ENCODE measurements at regions not wholly inside any gene's neighbourhood (a gene's known extent, or its start where the extent isn't known, plus 50 kb on each side); places are given as distances from the start of the nearest gene placed in this dataset.

- DNase-seq (ENCODE audit: low read depth), result no peak
- no peak for TF ChIP-seq POLR2A (IDR thresholded peaks at IDR 0.05; ENCODE audit: extremely low read depth, insufficient read length)
- H3K4me3 ChIP-seq (ENCODE audit: low read depth, low read length), result no peak overlapping the region
Measured at GRCh38 chr3:31389939-31390338, 142.8 kb upstream of the STT3B start.

DNA sequence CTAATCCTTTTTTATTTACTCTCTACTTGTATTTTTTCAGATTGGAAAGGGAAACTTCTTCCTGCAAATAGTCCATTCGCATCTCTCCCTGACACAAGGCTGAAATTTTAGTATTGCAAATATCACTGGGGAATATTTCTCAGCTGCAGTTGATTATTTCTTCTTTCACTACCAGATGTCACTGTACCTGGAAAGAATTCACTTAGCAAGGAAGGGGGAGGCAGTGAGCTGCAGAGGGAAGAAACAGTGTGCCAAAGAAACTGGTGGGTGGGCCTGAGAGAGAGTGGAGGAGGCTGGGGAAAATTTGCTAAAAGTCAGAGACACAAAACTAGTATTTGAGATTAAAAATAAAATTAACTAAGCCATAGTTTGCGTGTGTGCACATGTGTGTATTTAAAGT is 142.3 kb upstream of the STT3B start:
- H3K4me3 ChIP-seq (ENCODE audit: low read depth, low read length), result no peak overlapping the region
- TF ChIP-seq MAX (IDR thresholded peaks at IDR 0.05; ENCODE audit: low read depth, low read length), result no peak
- TF ChIP-seq POLR2A (IDR thresholded peaks at IDR 0.05; ENCODE audit: extremely low read depth, insufficient read length), result no peak
- no peak for TF ChIP-seq CTCF (IDR thresholded peaks at IDR 0.05; ENCODE audit: low read depth, low read length)
- no peak for TF ChIP-seq MYC (IDR thresholded peaks at IDR 0.05; ENCODE audit: low read depth, low read length)
- no peak for DNase-seq (ENCODE audit: low read depth)

GRCh38 chr3:31391150-31391549 is 141.6 kb upstream of the STT3B start:
- TF ChIP-seq CTCF (IDR thresholded peaks at IDR 0.05; ENCODE audit: low read depth, low read length) (no peak), POLR2A (IDR thresholded peaks at IDR 0.05; ENCODE audit: extremely low read depth, insufficient read length) (no peak), MYC (IDR thresholded peaks at IDR 0.05; ENCODE audit: low read depth, low read length) (no peak), MAX (IDR thresholded peaks at IDR 0.05; ENCODE audit: low read depth, low read length) (no peak)
- no peak for DNase-seq (ENCODE audit: low read depth)
- no peak overlapping the region for H3K4me3 ChIP-seq (ENCODE audit: low read depth, low read length)

DNA sequence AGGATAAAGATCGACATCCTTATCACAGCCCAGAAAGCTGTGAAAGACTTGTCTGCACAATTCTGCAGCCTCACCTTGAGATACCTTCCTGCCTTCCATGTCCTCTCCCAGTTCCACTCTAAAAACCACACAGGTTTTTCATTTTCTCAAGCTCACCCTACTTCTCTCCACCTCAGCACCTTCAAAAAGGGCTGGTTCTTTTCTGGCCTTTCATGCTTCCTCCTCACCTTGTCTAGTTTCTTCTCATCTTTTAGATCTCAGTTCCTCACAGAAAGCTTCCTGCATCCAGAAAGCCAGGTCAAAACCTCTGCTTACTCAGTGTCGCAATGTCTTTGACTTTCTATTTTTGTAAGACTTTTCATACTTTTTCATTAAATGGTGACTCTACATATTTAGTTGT is 140.2 kb upstream of the STT3B start:
- DNase-seq (ENCODE audit: low read depth), result no peak
- no peak for TF ChIP-seq MAX (IDR thresholded peaks at IDR 0.05; ENCODE audit: low read depth, low read length)
- TF ChIP-seq CTCF (IDR thresholded peaks at IDR 0.05; ENCODE audit: low read depth, low read length), result no peak
- TF ChIP-seq MYC (IDR thresholded peaks at IDR 0.05; ENCODE audit: low read depth, low read length), result no peak
- no peak for TF ChIP-seq POLR2A (IDR thresholded peaks at IDR 0.05; ENCODE audit: extremely low read depth, insufficient read length)
- H3K4me3 ChIP-seq (ENCODE audit: low read depth, low read length), result no peak overlapping the region

- TF ChIP-seq POLR2A (IDR thresholded peaks at IDR 0.05; ENCODE audit: extremely low read depth, insufficient read length) (no peak), MYC (IDR thresholded peaks at IDR 0.05; ENCODE audit: low read depth, low read length) (no peak; the same call in 1 of the 2 replicates), MAX (IDR thresholded peaks at IDR 0.05; ENCODE audit: low read depth, low read length) (no peak), CTCF (IDR thresholded peaks at IDR 0.05; ENCODE audit: low read depth, low read length) (no peak)
- peak; percentile 67 for DNase-seq (ENCODE audit: low read depth)
- H3K4me3 ChIP-seq (ENCODE audit: low read depth, low read length), result no peak overlapping the region
Measured at GRCh38 chr3:31399271-31399670, 133.5 kb upstream of the STT3B start.

GRCh38 chr3:31402117-31402516 is 130.6 kb upstream of the STT3B start:
- TF ChIP-seq CTCF (IDR thresholded peaks at IDR 0.05; ENCODE audit: low read depth, low read length), result no peak
- no peak for TF ChIP-seq MAX (IDR thresholded peaks at IDR 0.05; ENCODE audit: low read depth, low read length)
- no peak for TF ChIP-seq POLR2A (IDR thresholded peaks at IDR 0.05; ENCODE audit: extremely low read depth, insufficient read length)
- no peak for TF ChIP-seq MYC (IDR thresholded peaks at IDR 0.05; ENCODE audit: low read depth, low read length)
- no peak overlapping the region for H3K4me3 ChIP-seq (ENCODE audit: low read depth, low read length)
- peak; percentile 38 for DNase-seq (ENCODE audit: low read depth)
